IMR-90 (cell line): ENCODE measurements at regions not wholly inside any gene's neighbourhood (a gene's known extent, or its start where the extent isn't known, plus 50 kb on each side); places are given as distances from the start of the nearest gene placed in this dataset.

Source experiments
- ATAC-seq: fragments of 200-7000 bp; cut with Tn5 transposase; 2 replicates; pipeline ENCODE4 v1.9.1; 2020; ENCODE audit warnings: low read depth, mild to moderate bottlenecking, moderate library complexity
- BruUV-seq: library from RNA; stranded (reverse); fragments of 400-500 nt; replicated peaks from 2 replicates; lab custom pipeline; 2021; lab: Mats Ljungman, UMichigan
- CTCF ChIA-PET: fragments of 300-600 bp; formaldehyde crosslinking; extraction: SDS; loops from one replicate; lab custom pipeline; 2021; ENCODE audit warnings: antibody characterized with exemption; lab: Yijun Ruan, JAX
- POLR2A ChIA-PET: fragments of 300-600 bp; sonication (Branson Sonifier 250); formaldehyde crosslinking; loops from one replicate; lab custom pipeline; 2022; ENCODE audit warnings: antibody characterized with exemption; ENCODE audit not compliant: unreplicated experiment; lab: Charles Lee
- DNase-seq: peaks from one replicate; pipeline ENCODE4 v3.0.0; 2013
- H2AFZ ChIP-seq: replicated peaks from 2 replicates; pipeline ENCODE3; 2013; ENCODE audit warnings: low read length, mild to moderate bottlenecking; ENCODE audit not compliant: poor library complexity
- H2AK5ac ChIP-seq: 2 replicates; pipeline ENCODE4 v1.6.1; 2013; ENCODE audit warnings: low read depth, low read length, inconsistent platforms
- H2AK9ac ChIP-seq: replicated peaks from 2 replicates; pipeline ENCODE3; 2013; ENCODE audit warnings: mild to moderate bottlenecking, low read depth, low read length, moderate library complexity; ENCODE audit not compliant: poor library complexity
- H2BK120ac ChIP-seq: 2 replicates; pipeline ENCODE4 v1.6.1; 2013; ENCODE audit warnings: low read depth, low read length, inconsistent platforms
- H2BK15ac ChIP-seq: 3 replicates; pipeline ENCODE4 v1.6.1; 2013; ENCODE audit warnings: low read depth, low read length, inconsistent platforms
- H2BK20ac ChIP-seq: 2 replicates; pipeline ENCODE4 v1.6.1; 2013; ENCODE audit warnings: low read depth, mild to moderate bottlenecking, inconsistent platforms, low read length, moderate library complexity
- H2BK5ac ChIP-seq: 2 replicates; pipeline ENCODE4 v1.6.1; 2013; ENCODE audit warnings: mild to moderate bottlenecking, low read depth, low read length, inconsistent platforms; ENCODE audit not compliant: poor library complexity, severe bottlenecking
- H3K14ac ChIP-seq: replicated peaks from 2 replicates; pipeline ENCODE4 v1.6.1; 2013; ENCODE audit warnings: low read depth, low read length, inconsistent platforms
- H3K18ac ChIP-seq: 2 replicates; pipeline ENCODE4 v1.6.1; 2013; ENCODE audit warnings: low read depth, low read length, control low read depth
- H3K23ac ChIP-seq: 2 replicates; pipeline ENCODE4 v1.6.1; 2013; ENCODE audit warnings: low read depth, low read length, inconsistent platforms
- H3K27ac ChIP-seq: 2 replicates; pipeline ENCODE4 v1.5.1; 2013; ENCODE audit warnings: mild to moderate bottlenecking, control low read depth, low read length; ENCODE audit not compliant: insufficient read depth
- H3K27me3 ChIP-seq: 2 replicates; pipeline ENCODE4 v1.6.1; 2013; ENCODE audit warnings: low read length; ENCODE audit not compliant: control insufficient read depth, insufficient read depth
- H3K36me3 ChIP-seq: 2 replicates; pipeline ENCODE4 v1.6.1; 2013; ENCODE audit warnings: low read length, mixed read lengths; ENCODE audit not compliant: control insufficient read depth, insufficient read depth
- H3K4ac ChIP-seq: 2 replicates; pipeline ENCODE4 v1.6.1; 2013; ENCODE audit warnings: low read depth, low read length, inconsistent platforms
- H3K4me1 ChIP-seq: 2 replicates; pipeline ENCODE4 v1.6.1; 2013; ENCODE audit warnings: low read length, mixed read lengths; ENCODE audit not compliant: control insufficient read depth, insufficient read depth
- H3K4me2 ChIP-seq: 2 replicates; pipeline ENCODE4 v1.6.1; 2013; ENCODE audit warnings: low read depth, mild to moderate bottlenecking, control low read depth, low read length, moderate library complexity
- H3K4me3 ChIP-seq: 2 replicates; pipeline ENCODE4 v1.5.1; 2013; ENCODE audit warnings: low read depth, mild to moderate bottlenecking, control low read depth, low read length, moderate library complexity; ENCODE audit not compliant: insufficient read depth
- H3K56ac ChIP-seq: 2 replicates; pipeline ENCODE4 v1.6.1; 2013; ENCODE audit warnings: low read length, inconsistent platforms; ENCODE audit not compliant: insufficient read depth; ENCODE audit errors: extremely low read depth
- H3K79me1 ChIP-seq, 2 experiments: 2 replicates each; pipeline ENCODE4 v1.6.1; 2013; ENCODE audit warnings: low read length in 2 of 2, inconsistent platforms in 1 of 2, low read depth in 1 of 2
- H3K9ac ChIP-seq: 2 replicates; pipeline ENCODE4 v1.6.1; 2013; ENCODE audit warnings: low read depth, low read length, control low read depth
- H3K9me1 ChIP-seq: 2 replicates; pipeline ENCODE4 v1.6.1; 2013; ENCODE audit warnings: low read length, inconsistent platforms; ENCODE audit not compliant: insufficient read depth
- H3K9me3 ChIP-seq: 2 replicates; pipeline ENCODE4 v1.6.1; 2013; ENCODE audit warnings: low read length; ENCODE audit not compliant: control insufficient read depth, insufficient read depth
- H4K20me1 ChIP-seq: 2 replicates; pipeline ENCODE4 v1.6.1; 2013; ENCODE audit warnings: low read length, inconsistent platforms; ENCODE audit not compliant: insufficient read depth
- H4K5ac ChIP-seq: 2 replicates; pipeline ENCODE4 v1.6.1; 2013; ENCODE audit warnings: mild to moderate bottlenecking, low read depth, low read length, control low read depth
- H4K8ac ChIP-seq, 2 experiments: 2 replicates each; pipeline ENCODE4 v1.6.1; 2013; ENCODE audit warnings: low read depth in 2 of 2, low read length in 2 of 2, control low read depth in 1 of 2, inconsistent platforms in 1 of 2
- H4K91ac ChIP-seq: 2 replicates; pipeline ENCODE4 v1.6.1; 2013; ENCODE audit warnings: low read depth, low read length, inconsistent platforms; ENCODE audit not compliant: insufficient read depth
- BHLHE40 ChIP-seq: fragments of 150-350 bp; IDR thresholded peaks from 2 replicates; pipeline ENCODE4 v1.6.1; 2016; ENCODE audit warnings: mild to moderate bottlenecking, low read depth, low read length
- CHD1 ChIP-seq: IDR thresholded peaks from 2 replicates; pipeline ENCODE4 v1.6.1; 2012; ENCODE audit warnings: low read depth, low read length, improper control_type of control experiment
- MAFK ChIP-seq: IDR thresholded peaks from 2 replicates; pipeline ENCODE4 v1.6.1; 2012; ENCODE audit warnings: low read depth, low read length, improper control_type of control experiment
- MAZ ChIP-seq: IDR thresholded peaks from 2 replicates; pipeline ENCODE4 v1.6.1; 2012; ENCODE audit warnings: low read depth, mild to moderate bottlenecking, low read length, improper control_type of control experiment, moderate library complexity, borderline replicate concordance
- NFE2L2 ChIP-seq: fragments of 150-350 bp; IDR thresholded peaks from 2 replicates; pipeline ENCODE4 v1.6.1; 2016; ENCODE audit warnings: low read depth, mild to moderate bottlenecking, low read length
- RFX5 ChIP-seq: IDR thresholded peaks from 2 replicates; pipeline ENCODE4 v1.8.0; 2012; ENCODE audit warnings: low read depth, mild to moderate bottlenecking, low read length, moderate library complexity
- WGBS, 2 experiments: methylation state at CpG; one replicate each; pipeline versions ENCODE4 v1.1.5 to v1.1.7; 2013; ENCODE audit warnings: missing lambda C conversion rate in 2 of 2; ENCODE audit not compliant: insufficient read length in 1 of 2; ENCODE audit errors: extremely low coverage in 2 of 2; 5-methylcytosine and 5-hydroxymethylcytosine counted together
- dilution Hi-C: fragments of 300-500 bp; cut with HindIII; formaldehyde crosslinking; loops from one replicate; pipeline ENCODE4 v1.14.3; 2018; ENCODE audit warnings: low sequenced_read_pairs; ENCODE audit not compliant: unreplicated experiment
- in situ Hi-C: fragments of 300-500 bp; cut with MboI; formaldehyde crosslinking; loops from 3 replicates; pipeline ENCODE4 v1.14.3; 2019; ENCODE audit warnings: low sequenced_read_pairs, inconsistent platforms, mixed read lengths
- intact Hi-C: fragments of 100-400 bp; cut with micrococcal nuclease; formaldehyde crosslinking; loops from 2 replicates; pipeline ENCODE4 v1.10.0; 2022

DNA sequence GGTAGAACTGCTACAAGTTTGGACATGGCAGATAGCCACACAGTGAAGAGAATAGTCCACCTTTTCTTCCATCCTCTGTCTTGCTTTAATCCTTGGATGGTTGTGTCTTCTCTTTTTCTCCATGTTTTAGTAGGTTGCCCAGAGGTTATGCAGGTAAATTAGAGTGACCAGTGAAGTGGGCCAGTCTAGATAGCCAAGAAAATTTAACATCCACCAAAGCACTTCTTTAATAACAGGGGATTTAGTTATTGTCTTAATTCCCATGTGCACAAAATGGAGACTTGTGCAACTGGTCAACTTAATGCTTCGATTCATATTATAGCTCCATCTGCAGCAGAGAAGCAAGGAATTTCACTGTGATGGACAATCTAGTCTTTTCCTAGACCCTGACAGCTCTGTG lies 58.8 kb upstream of the RCN1 start:
- H2BK5ac ChIP-seq = no peak overlapping the region
- no TSS peak for BruUV-seq
- no peaks in the 10 kb centered on the region for H3K9me3 ChIP-seq
- dilution Hi-C loops (no loop called here), in situ Hi-C loops (no loop called here), intact Hi-C loops (no loop called here)
- no peaks in the 10 kb centered on the region; the same call in 1 of the 2 replicates for H3K27me3 ChIP-seq
- H3K4me1 ChIP-seq = peaks cover 6% of the 10 kb centered on the region; the same call in 1 of the 2 replicates
- no peak overlapping the region for H3K4me3 ChIP-seq
- H2AFZ ChIP-seq = no peak overlapping the region
- H2AK5ac ChIP-seq = no peak overlapping the region
- H4K20me1 ChIP-seq = no peaks in the 10 kb centered on the region
- ChIA-PET POLR2A (no interaction called here), CTCF (interaction anchor here (0.7 kb wide), 1 partner anchor 215 kb away, joined by 3 read pairs; no protein-coding TSS in a partner anchor)
- H2BK20ac ChIP-seq = 0 out of 2 replicates have a peak overlapping the region, but pooled peaks have one; percentile 1
- H4K91ac ChIP-seq = no peak overlapping the region
- H2BK15ac ChIP-seq = no peak overlapping the region; the same call in 2 of the 3 replicates
- no peak overlapping the region; the same call in 1 of the 2 replicates for H4K5ac ChIP-seq
- ATAC-seq (no peak), DNase-seq (no peak)
- H4K8ac ChIP-seq = no peak overlapping the region
- no peak overlapping the region for H3K4ac ChIP-seq
- no peaks in the 10 kb centered on the region for H3K9me1 ChIP-seq
- H3K23ac ChIP-seq = no peak overlapping the region
- TF ChIP-seq CHD1 = no peak
- TF ChIP-seq BHLHE40 = no peak
- TF ChIP-seq MAFK = no peak
- TF ChIP-seq RFX5 = no peak
- TF ChIP-seq NFE2L2 = no peak
- TF ChIP-seq MAZ = no peak
- H3K36me3 ChIP-seq = no peaks in the 10 kb centered on the region
- 100% methylated on average over 1 of the region's 1 CpG; no CpG with 5 or more reads in 1 of the 2 experiments for WGBS, 2 experiments
- no peak overlapping the region for H2BK120ac ChIP-seq
- no peaks in the 10 kb centered on the region for H3K79me1 ChIP-seq
- H3K56ac ChIP-seq = no peak overlapping the region
- H3K14ac ChIP-seq = no peak overlapping the region
- peak overlapping the region; percentile 46; the same call in 1 of the 2 replicates for H3K18ac ChIP-seq
- no peak overlapping the region for H2AK9ac ChIP-seq
- no peak overlapping the region for H3K9ac ChIP-seq
- H3K27ac ChIP-seq = no peak overlapping the region
- H3K4me2 ChIP-seq = no peak overlapping the region; the same call in 1 of the 2 replicates
